Peyer's patch (tissue), 4 donors: ENCODE measurements at regions not wholly inside any gene's neighbourhood (a gene's known extent, or its start where the extent isn't known, plus 50 kb on each side); places are given as distances from the start of the nearest gene placed in this dataset.

Experiments
- POLR2A ChIP-seq, 2 donors: fragments of 450-650 bp; IDR thresholded peaks; one replicate each; pipeline ENCODE4 v1.5.1; 2017; ENCODE audit warnings: antibody characterized with exemption in 2 of 2, mild to moderate bottlenecking in 2 of 2, moderate library complexity in 2 of 2
- TF ChIP-seq, protein P1 (sequence below), 6 experiments: fragments of 450-650 bp in 4 of 6; fragments of 200-600 bp in 2 of 6; sonication (generic) in 1 of 6; IDR thresholded peaks; one replicate each; pipeline ENCODE4 v1.5.1; 2017 to 2019; ENCODE audit warnings: antibody characterized with exemption in 6 of 6, mild to moderate bottlenecking in 3 of 6, moderate library complexity in 1 of 6

GRCh38 chr15:59946084-59946483 is 58.0 kb upstream of the FOXB1 start:
- TF ChIP-seq, protein P1, sequence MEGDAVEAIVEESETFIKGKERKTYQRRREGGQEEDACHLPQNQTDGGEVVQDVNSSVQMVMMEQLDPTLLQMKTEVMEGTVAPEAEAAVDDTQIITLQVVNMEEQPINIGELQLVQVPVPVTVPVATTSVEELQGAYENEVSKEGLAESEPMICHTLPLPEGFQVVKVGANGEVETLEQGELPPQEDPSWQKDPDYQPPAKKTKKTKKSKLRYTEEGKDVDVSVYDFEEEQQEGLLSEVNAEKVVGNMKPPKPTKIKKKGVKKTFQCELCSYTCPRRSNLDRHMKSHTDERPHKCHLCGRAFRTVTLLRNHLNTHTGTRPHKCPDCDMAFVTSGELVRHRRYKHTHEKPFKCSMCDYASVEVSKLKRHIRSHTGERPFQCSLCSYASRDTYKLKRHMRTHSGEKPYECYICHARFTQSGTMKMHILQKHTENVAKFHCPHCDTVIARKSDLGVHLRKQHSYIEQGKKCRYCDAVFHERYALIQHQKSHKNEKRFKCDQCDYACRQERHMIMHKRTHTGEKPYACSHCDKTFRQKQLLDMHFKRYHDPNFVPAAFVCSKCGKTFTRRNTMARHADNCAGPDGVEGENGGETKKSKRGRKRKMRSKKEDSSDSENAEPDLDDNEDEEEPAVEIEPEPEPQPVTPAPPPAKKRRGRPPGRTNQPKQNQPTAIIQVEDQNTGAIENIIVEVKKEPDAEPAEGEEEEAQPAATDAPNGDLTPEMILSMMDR (IDR thresholded peaks at IDR 0.05): no peak
- no peak for TF ChIP-seq POLR2A (IDR thresholded peaks at IDR 0.05)
